ENCODE measurements at regions not wholly inside any gene's neighbourhood (a gene's known extent, or its start where the extent isn't known, plus 50 kb on each side); places are given as distances from the start of the nearest gene placed in this dataset.
A peak's percentile ranks its signal among the peaks of the same experiment; 100 is the strongest.

DNA sequence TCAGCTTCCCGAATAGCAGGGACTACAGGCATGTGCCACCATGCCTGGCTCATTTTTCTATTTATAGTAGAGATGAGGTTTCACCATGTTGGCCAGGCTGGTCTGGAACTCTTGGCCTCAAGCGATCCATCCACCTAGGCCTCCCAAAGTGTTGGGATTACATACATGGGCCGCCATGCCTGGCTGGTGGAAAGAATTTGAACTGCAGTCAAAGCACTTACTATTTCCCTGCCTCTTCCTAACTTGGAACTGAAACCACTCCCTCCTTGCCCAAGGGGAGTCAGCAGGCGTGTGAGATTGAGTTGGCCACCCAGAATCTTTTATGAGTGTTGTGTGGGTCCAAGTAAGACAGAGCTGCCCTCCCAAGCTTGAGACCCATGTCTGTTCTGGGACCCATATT is 86.1 kb upstream of the PTPN3 start:
- H3K27ac ChIP-seq: no peak overlapping the region
- no peak overlapping the region for H3K4me2 ChIP-seq
- ChIA-PET POLR2A (no interaction called here), CTCF (interaction anchor here (0.6 to 1.8 kb wide), 3 partner anchors 8 to 17 kb away, joined by 3 to 8 read pairs (median 3); no protein-coding TSS in a partner anchor)
- DNase-seq (ENCODE audit: low read depth in 1 of 2, low spot score in 1 of 2) (no peak), ATAC-seq (peak in 1 of 2 experiments; percentile 59; a peak in 3 of 6 replicates), FAIRE-seq (no peak)
- no peaks in the 10 kb centered on the region for H3K4me1 ChIP-seq
- H3K9me3 ChIP-seq: peaks cover 3% of the 10 kb centered on the region; the same call in 1 of the 3 replicates
- H3K4me3 ChIP-seq: no peak overlapping the region
- TF ChIP-seq POLR2A (IDR thresholded peaks at IDR 0.05; ENCODE audit: low read length) (no peak), TP53 (CRISPR knock-in tag; IDR thresholded peaks at IDR 0.05) (no peak), JUN (IDR thresholded peaks at IDR 0.05) (no peak)
- TF ChIP-seq, protein P1, sequence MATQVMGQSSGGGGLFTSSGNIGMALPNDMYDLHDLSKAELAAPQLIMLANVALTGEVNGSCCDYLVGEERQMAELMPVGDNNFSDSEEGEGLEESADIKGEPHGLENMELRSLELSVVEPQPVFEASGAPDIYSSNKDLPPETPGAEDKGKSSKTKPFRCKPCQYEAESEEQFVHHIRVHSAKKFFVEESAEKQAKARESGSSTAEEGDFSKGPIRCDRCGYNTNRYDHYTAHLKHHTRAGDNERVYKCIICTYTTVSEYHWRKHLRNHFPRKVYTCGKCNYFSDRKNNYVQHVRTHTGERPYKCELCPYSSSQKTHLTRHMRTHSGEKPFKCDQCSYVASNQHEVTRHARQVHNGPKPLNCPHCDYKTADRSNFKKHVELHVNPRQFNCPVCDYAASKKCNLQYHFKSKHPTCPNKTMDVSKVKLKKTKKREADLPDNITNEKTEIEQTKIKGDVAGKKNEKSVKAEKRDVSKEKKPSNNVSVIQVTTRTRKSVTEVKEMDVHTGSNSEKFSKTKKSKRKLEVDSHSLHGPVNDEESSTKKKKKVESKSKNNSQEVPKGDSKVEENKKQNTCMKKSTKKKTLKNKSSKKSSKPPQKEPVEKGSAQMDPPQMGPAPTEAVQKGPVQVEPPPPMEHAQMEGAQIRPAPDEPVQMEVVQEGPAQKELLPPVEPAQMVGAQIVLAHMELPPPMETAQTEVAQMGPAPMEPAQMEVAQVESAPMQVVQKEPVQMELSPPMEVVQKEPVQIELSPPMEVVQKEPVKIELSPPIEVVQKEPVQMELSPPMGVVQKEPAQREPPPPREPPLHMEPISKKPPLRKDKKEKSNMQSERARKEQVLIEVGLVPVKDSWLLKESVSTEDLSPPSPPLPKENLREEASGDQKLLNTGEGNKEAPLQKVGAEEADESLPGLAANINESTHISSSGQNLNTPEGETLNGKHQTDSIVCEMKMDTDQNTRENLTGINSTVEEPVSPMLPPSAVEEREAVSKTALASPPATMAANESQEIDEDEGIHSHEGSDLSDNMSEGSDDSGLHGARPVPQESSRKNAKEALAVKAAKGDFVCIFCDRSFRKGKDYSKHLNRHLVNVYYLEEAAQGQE (IDR thresholded peaks at IDR 0.05): no peak
- 33% methylated on average over 4 of the region's 4 CpGs for WGBS (ENCODE audit: missing lambda C conversion rate)

GRCh38 chr9:109585796-109586195 is 87.7 kb upstream of the PTPN3 start:
- POLR2A ChIA-PET: no interaction called here
- no peak for FAIRE-seq

GRCh38 chr9:109586993-109587392 is 88.9 kb upstream of the PTPN3 start:
- POLR2A ChIA-PET: no interaction called here
- CTCF ChIA-PET: no interaction called here
- no peak overlapping the region for H3K4me2 ChIP-seq
- no peak for FAIRE-seq
- H3K9me3 ChIP-seq: peaks cover 10% of the 10 kb centered on the region; the same call in 2 of the 3 replicates
- ATAC-seq: no peak
- H3K27ac ChIP-seq: no peak overlapping the region
- no peak overlapping the region for H3K4me3 ChIP-seq
- TF ChIP-seq EHMT2 (IDR thresholded peaks at IDR 0.05; ENCODE audit: low read depth) (no peak), NPAS2 (CRISPR knock-in tag; IDR thresholded peaks at IDR 0.05; ENCODE audit: borderline replicate concordance) (no peak), HES2 (IDR thresholded peaks at IDR 0.05) (no peak), KDM1A (IDR thresholded peaks at IDR 0.05; ENCODE audit: low read depth) (no peak), ZFP36 (IDR thresholded peaks at IDR 0.05; ENCODE audit: borderline replicate concordance, partially characterized antibody) (no peak), MYC (IDR thresholded peaks at IDR 0.05; ENCODE audit: borderline replicate concordance, low read length) (no peak), POLR2AphosphoS2 (conservative IDR thresholded peaks at IDR 0.05; ENCODE audit: low read length) (no peak), MAFK (IDR thresholded peaks at IDR 0.05; ENCODE audit: partially characterized antibody) (no peak), SMC3 (IDR thresholded peaks at IDR 0.05) (no peak), NR3C1 (IDR thresholded peaks at IDR 0.05) (no peak), NFE2L2 (conservative IDR thresholded peaks at IDR 0.05; ENCODE audit: low read length) (no peak), JUN (IDR thresholded peaks at IDR 0.05) (no peak), USF2 (IDR thresholded peaks at IDR 0.05) (no peak), HDAC2 (IDR thresholded peaks at IDR 0.05) (no peak), CHD4 (IDR thresholded peaks at IDR 0.05; ENCODE audit: borderline replicate concordance) (no peak), RCOR1 (IDR thresholded peaks at IDR 0.05; ENCODE audit: low read depth, low read length) (no peak), RNF2 (IDR thresholded peaks at IDR 0.05; ENCODE audit: borderline replicate concordance, low read depth) (no peak)
- TF ChIP-seq, protein P2, sequence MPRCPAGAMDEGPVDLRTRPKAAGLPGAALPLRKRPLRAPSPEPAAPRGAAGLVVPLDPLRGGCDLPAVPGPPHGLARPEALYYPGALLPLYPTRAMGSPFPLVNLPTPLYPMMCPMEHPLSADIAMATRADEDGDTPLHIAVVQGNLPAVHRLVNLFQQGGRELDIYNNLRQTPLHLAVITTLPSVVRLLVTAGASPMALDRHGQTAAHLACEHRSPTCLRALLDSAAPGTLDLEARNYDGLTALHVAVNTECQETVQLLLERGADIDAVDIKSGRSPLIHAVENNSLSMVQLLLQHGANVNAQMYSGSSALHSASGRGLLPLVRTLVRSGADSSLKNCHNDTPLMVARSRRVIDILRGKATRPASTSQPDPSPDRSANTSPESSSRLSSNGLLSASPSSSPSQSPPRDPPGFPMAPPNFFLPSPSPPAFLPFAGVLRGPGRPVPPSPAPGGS (IDR thresholded peaks at IDR 0.05): no peak
- TF ChIP-seq, protein P3, sequence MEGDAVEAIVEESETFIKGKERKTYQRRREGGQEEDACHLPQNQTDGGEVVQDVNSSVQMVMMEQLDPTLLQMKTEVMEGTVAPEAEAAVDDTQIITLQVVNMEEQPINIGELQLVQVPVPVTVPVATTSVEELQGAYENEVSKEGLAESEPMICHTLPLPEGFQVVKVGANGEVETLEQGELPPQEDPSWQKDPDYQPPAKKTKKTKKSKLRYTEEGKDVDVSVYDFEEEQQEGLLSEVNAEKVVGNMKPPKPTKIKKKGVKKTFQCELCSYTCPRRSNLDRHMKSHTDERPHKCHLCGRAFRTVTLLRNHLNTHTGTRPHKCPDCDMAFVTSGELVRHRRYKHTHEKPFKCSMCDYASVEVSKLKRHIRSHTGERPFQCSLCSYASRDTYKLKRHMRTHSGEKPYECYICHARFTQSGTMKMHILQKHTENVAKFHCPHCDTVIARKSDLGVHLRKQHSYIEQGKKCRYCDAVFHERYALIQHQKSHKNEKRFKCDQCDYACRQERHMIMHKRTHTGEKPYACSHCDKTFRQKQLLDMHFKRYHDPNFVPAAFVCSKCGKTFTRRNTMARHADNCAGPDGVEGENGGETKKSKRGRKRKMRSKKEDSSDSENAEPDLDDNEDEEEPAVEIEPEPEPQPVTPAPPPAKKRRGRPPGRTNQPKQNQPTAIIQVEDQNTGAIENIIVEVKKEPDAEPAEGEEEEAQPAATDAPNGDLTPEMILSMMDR (IDR thresholded peaks at IDR 0.05): no peak
- H3K4me1 ChIP-seq: no peaks in the 10 kb centered on the region
- no peak for DNase-seq (ENCODE audit: low read depth in 1 of 2, low spot score in 1 of 2)
- WGBS (ENCODE audit: missing lambda C conversion rate): 12% methylated on average over 4 of the region's 4 CpGs

More at GRCh38 chr9:109585796-109586195, 87.7 kb upstream of the PTPN3 start:
- no peak for DNase-seq (ENCODE audit: low read depth in 1 of 2, low spot score in 1 of 2)
- no peak overlapping the region for H3K27ac ChIP-seq
- CTCF ChIA-PET: interaction anchor here (1.8 kb wide), 1 partner anchor 12 kb away, joined by 8 read pairs; no protein-coding TSS in a partner anchor
- ATAC-seq: no peak
- no peaks in the 10 kb centered on the region for H3K4me1 ChIP-seq
- no peak for TF ChIP-seq POLR2AphosphoS2 (conservative IDR thresholded peaks at IDR 0.05; ENCODE audit: low read length)
- no peak for TF ChIP-seq HOXA7 (CRISPR knock-in tag; IDR thresholded peaks at IDR 0.05)
- no peak for TF ChIP-seq MAZ (IDR thresholded peaks at IDR 0.05; ENCODE audit: borderline replicate concordance, low read depth, low read length)
- TF ChIP-seq RFX5 (IDR thresholded peaks at IDR 0.05): no peak
- no peak for TF ChIP-seq FOXS1 (CRISPR knock-in tag; IDR thresholded peaks at IDR 0.05)
- no peak for TF ChIP-seq RAD21 (conservative IDR thresholded peaks at IDR 0.05 in 1 of 2, IDR thresholded peaks at IDR 0.05 in 1 of 2)
- no peak for TF ChIP-seq POLR2A (IDR thresholded peaks at IDR 0.05; ENCODE audit: low read length)
- TF ChIP-seq PHF8 (IDR thresholded peaks at IDR 0.05; ENCODE audit: borderline replicate concordance, low read depth): no peak
- TF ChIP-seq ZSCAN20 (CRISPR knock-in tag; IDR thresholded peaks at IDR 0.05): no peak
- no peak for TF ChIP-seq ZC3H11A (IDR thresholded peaks at IDR 0.05)
- no peak overlapping the region for H3K4me2 ChIP-seq
- H3K4me3 ChIP-seq: no peak overlapping the region
- H3K9me3 ChIP-seq: peaks cover 10% of the 10 kb centered on the region; the same call in 2 of the 3 replicates
- 25% methylated on average over 7 of the region's 7 CpGs for WGBS (ENCODE audit: missing lambda C conversion rate)
